NCI-H2196 treated with DMSO at 0.1 percent for 48 hours (cell line): ENCODE measurements at regions not wholly inside any gene's neighbourhood (a gene's known extent, or its start where the extent isn't known, plus 50 kb on each side); places are given as distances from the start of the nearest gene placed in this dataset.

Experiments
- DNase-seq: peaks from one replicate; lab custom pipeline; 2025; ENCODE audit not compliant: unreplicated experiment; lab: John Stamatoyannopoulos, UW

- DNase-seq: no peak
Observed at GRCh38 chr12:92582893-92583292, 119.9 kb upstream of the PLEKHG7 start.

GRCh38 chr12:92582475-92582874 is 120.3 kb upstream of the PLEKHG7 start:
- peak; percentile 39 for DNase-seq

- DNase-seq: no peak
Observed at GRCh38 chr12:92581604-92582003, 121.2 kb upstream of the PLEKHG7 start.

GRCh38 chr12:92574911-92575570 is 127.7 kb upstream of the PLEKHG7 start:
- no peak for DNase-seq

- no peak for DNase-seq
Observed at GRCh38 chr12:92574051-92574783, 128.6 kb upstream of the PLEKHG7 start.

GRCh38 chr12:92573104-92573503 is 129.7 kb upstream of the PLEKHG7 start:
- no peak for DNase-seq

- no peak for DNase-seq
Observed at GRCh38 chr12:92571844-92572543, 130.8 kb upstream of the PLEKHG7 start.

GRCh38 chr12:92571169-92571568 is 131.6 kb upstream of the PLEKHG7 start:
- DNase-seq: no peak

- peak; percentile 87 for DNase-seq
Observed at GRCh38 chr12:92570056-92570753, 132.6 kb upstream of the PLEKHG7 start.

- DNase-seq: no peak
Observed at GRCh38 chr12:92568691-92569090, 134.1 kb upstream of the PLEKHG7 start.

GRCh38 chr12:92566448-92567019 is 136.3 kb upstream of the PLEKHG7 start:
- no peak for DNase-seq

GRCh38 chr12:92563819-92564218 is 139.0 kb upstream of the PLEKHG7 start:
- no peak for DNase-seq

- no peak for DNase-seq
Observed at GRCh38 chr12:92562063-92562734, 140.6 kb upstream of the PLEKHG7 start.

- peak; percentile 88 for DNase-seq
Observed at GRCh38 chr12:92561543-92561899, 141.3 kb upstream of the PLEKHG7 start.

GRCh38 chr12:92560713-92561542 is 141.9 kb upstream of the PLEKHG7 start:
- no peak for DNase-seq

GRCh38 chr12:92558806-92559205 is 144.0 kb upstream of the PLEKHG7 start:
- DNase-seq: no peak

- DNase-seq: no peak
Observed at GRCh38 chr12:92558215-92558773, 144.5 kb upstream of the PLEKHG7 start.

- no peak for DNase-seq
Observed at GRCh38 chr12:92557422-92557724, 145.4 kb upstream of the PLEKHG7 start.

GRCh38 chr12:92556637-92557421 is 146.0 kb upstream of the PLEKHG7 start:
- DNase-seq: no peak
